ENCODE measurements at regions not wholly inside any gene's neighbourhood (a gene's known extent, or its start where the extent isn't known, plus 50 kb on each side); places are given as distances from the start of the nearest gene placed in this dataset.

GRCh38 chr21:19353256-19353655, 949.7 kb upstream of the TMPRSS15 start:
- Histone ChIP-seq H3K36me3 (ENCODE audit: control insufficient read depth, insufficient read depth, low read length) (no peaks in the 10 kb centered on the region), H3K27me3 (ENCODE audit: control insufficient read depth, insufficient read depth, low read length, poor library complexity, severe bottlenecking) (no peaks in the 10 kb centered on the region), H3K27ac (ENCODE audit: low read depth, low read length) (no peak overlapping the region), H3K9me3 (ENCODE audit: control insufficient read depth, low read length) (no peaks in the 10 kb centered on the region), H3K4me1 (ENCODE audit: control insufficient read depth, insufficient read depth, low read length) (no peaks in the 10 kb centered on the region), H3K9ac (ENCODE audit: extremely low read depth, low read length, poor library complexity, severe bottlenecking) (no peak overlapping the region), H3K4me3 (ENCODE audit: low read length) (no peak overlapping the region)
- no peak overlapping the region for H3K4me3 Mint-ChIP-seq
- TF ChIP-seq CTCF (conservative IDR thresholded peaks at IDR 0.05): no peak
- no peaks in the 10 kb centered on the region for H3K27me3 Mint-ChIP-seq (ENCODE audit: insufficient read depth)
- 81 to 87% methylated on average over 2 of the region's 2 CpGs for WGBS, 2 experiments (ENCODE audit: insufficient coverage in 1 of 2, insufficient read length in 1 of 2)
- H3K36me3 Mint-ChIP-seq (ENCODE audit: low read depth): no peaks in the 10 kb centered on the region
- DNase-seq: no peak
- H3K9me3 Mint-ChIP-seq: no peaks in the 10 kb centered on the region
- H3K27ac Mint-ChIP-seq: no peak overlapping the region
- no peaks in the 10 kb centered on the region for H3K4me1 Mint-ChIP-seq

- no peaks in the 10 kb centered on the region for H3K9me3 Mint-ChIP-seq
- WGBS, 2 experiments (ENCODE audit: insufficient coverage in 1 of 2, insufficient read length in 1 of 2): 80 to 100% methylated on average over 1 of the region's 1 CpG
- Histone ChIP-seq H3K4me1 (ENCODE audit: control insufficient read depth, insufficient read depth, low read length) (no peaks in the 10 kb centered on the region), H3K9ac (ENCODE audit: extremely low read depth, low read length, poor library complexity, severe bottlenecking) (no peak overlapping the region), H3K36me3 (ENCODE audit: control insufficient read depth, insufficient read depth, low read length) (no peaks in the 10 kb centered on the region), H3K4me3 (ENCODE audit: low read length) (no peak overlapping the region), H3K9me3 (ENCODE audit: control insufficient read depth, low read length) (no peaks in the 10 kb centered on the region), H3K27ac (ENCODE audit: low read depth, low read length) (no peak overlapping the region), H3K27me3 (ENCODE audit: control insufficient read depth, insufficient read depth, low read length, poor library complexity, severe bottlenecking) (no peaks in the 10 kb centered on the region)
- H3K27ac Mint-ChIP-seq: no peak overlapping the region
- DNase-seq: no peak
- H3K27me3 Mint-ChIP-seq (ENCODE audit: insufficient read depth): no peaks in the 10 kb centered on the region
- no peak for TF ChIP-seq CTCF (conservative IDR thresholded peaks at IDR 0.05)
- no peak overlapping the region for H3K4me3 Mint-ChIP-seq
- no peaks in the 10 kb centered on the region for H3K36me3 Mint-ChIP-seq (ENCODE audit: low read depth)
- no peaks in the 10 kb centered on the region for H3K4me1 Mint-ChIP-seq
These were observed 965.4 kb upstream of the TMPRSS15 start for GRCh38 chr21:19368944-19369343.

GRCh38 chr21:19392390-19392789, 988.8 kb upstream of the TMPRSS15 start:
- Mint-ChIP-seq H3K4me1 (no peaks in the 10 kb centered on the region), H3K36me3 (ENCODE audit: low read depth) (no peaks in the 10 kb centered on the region), H3K4me3 (no peak overlapping the region), H3K9me3 (no peaks in the 10 kb centered on the region), H3K27me3 (ENCODE audit: insufficient read depth) (no peaks in the 10 kb centered on the region), H3K27ac (no peak overlapping the region)
- Histone ChIP-seq H3K4me3 (ENCODE audit: low read length) (no peak overlapping the region), H3K9ac (ENCODE audit: extremely low read depth, low read length, poor library complexity, severe bottlenecking) (no peak overlapping the region), H3K27me3 (ENCODE audit: control insufficient read depth, insufficient read depth, low read length, poor library complexity, severe bottlenecking) (no peaks in the 10 kb centered on the region), H3K36me3 (ENCODE audit: control insufficient read depth, insufficient read depth, low read length) (no peaks in the 10 kb centered on the region), H3K9me3 (ENCODE audit: control insufficient read depth, low read length) (no peaks in the 10 kb centered on the region), H3K4me1 (ENCODE audit: control insufficient read depth, insufficient read depth, low read length) (no peaks in the 10 kb centered on the region), H3K27ac (ENCODE audit: low read depth, low read length) (no peak overlapping the region)
- DNase-seq: no peak
- TF ChIP-seq CTCF (conservative IDR thresholded peaks at IDR 0.05): no peak
- 79 to 85% methylated on average over 3 to 4 of the region's 4 CpGs for WGBS, 2 experiments (ENCODE audit: insufficient coverage in 1 of 2, insufficient read length in 1 of 2)

All from endodermal cell (in vitro differentiated cells).